Panc1 (cell line): ENCODE measurements at regions not wholly inside any gene's neighbourhood (a gene's known extent, or its start where the extent isn't known, plus 50 kb on each side); places are given as distances from the start of the nearest gene placed in this dataset.

ENCODE experiments used
- POLR2AphosphoS5 ChIP-seq: IDR thresholded peaks from 2 replicates; pipeline ENCODE4 v1.6.1; 2012; ENCODE audit warnings: mild to moderate bottlenecking, low read depth, low read length, moderate library complexity
- REST ChIP-seq, 2 experiments: IDR thresholded peaks; 2 replicates each; pipeline ENCODE4 v1.6.1; 2011 to 2012; ENCODE audit warnings: low read depth in 2 of 2, control low read depth in 1 of 2, low read length in 1 of 2, mild to moderate bottlenecking in 1 of 2, moderate library complexity in 1 of 2; ENCODE audit not compliant: insufficient read depth in 1 of 2

GRCh38 chr12:14313379-14314138 is 51.9 kb upstream of the ATF7IP start:
- TF ChIP-seq POLR2AphosphoS5 (no peak), REST (IDR thresholded peaks at IDR 0.05; ENCODE audit: insufficient read depth in 1 of 2, low read depth in 2 of 2, low read length in 1 of 2) (no peak)
